SH-SY5Y (cell line): ENCODE measurements at regions not wholly inside any gene's neighbourhood (a gene's known extent, or its start where the extent isn't known, plus 50 kb on each side); places are given as distances from the start of the nearest gene placed in this dataset.

Source experiments
- GATA2 ChIP-seq: IDR thresholded peaks from 2 replicates; pipeline ENCODE4 v1.6.1; 2011; ENCODE audit warnings: mild to moderate bottlenecking, low read depth, low read length
- GATA3 ChIP-seq: IDR thresholded peaks from 2 replicates; pipeline ENCODE4 v1.6.1; 2011; ENCODE audit warnings: low read depth, mild to moderate bottlenecking, low read length, moderate library complexity

GRCh38 chr4:142976482-142976881 is 130.4 kb upstream of the INPP4B start:
- TF ChIP-seq GATA2 (no peak), GATA3 (no peak)
